ENCODE measurements at regions not wholly inside any gene's neighbourhood (a gene's known extent, or its start where the extent isn't known, plus 50 kb on each side); places are given as distances from the start of the nearest gene placed in this dataset.
"Not testable (repeated sequence)": the region's sequence is repeated elsewhere in the genome, so short reads cannot be mapped to it uniquely, and the experiment has no call there.

DNA sequence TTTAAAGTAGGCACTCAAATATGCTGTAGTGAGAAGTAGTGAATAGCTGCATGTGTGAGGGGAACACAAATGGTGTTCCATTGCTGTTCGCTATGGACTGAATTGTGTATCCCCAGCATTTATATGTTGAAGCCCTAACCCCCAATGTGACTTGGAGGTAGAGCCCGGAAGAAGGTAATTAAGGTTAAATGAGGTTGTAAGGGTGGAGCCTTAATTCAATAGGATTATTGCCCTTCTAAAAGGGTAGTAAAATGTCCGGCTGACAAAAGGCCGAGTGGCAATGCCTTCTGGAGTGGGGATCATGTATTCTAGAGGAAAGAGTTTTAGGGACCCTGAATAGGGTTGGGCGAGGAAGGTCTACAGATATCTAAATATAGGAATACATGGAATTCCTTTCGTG lies 168.9 kb upstream of the NUDT10 start:
- H3K9me3 ChIP-seq, result no peaks in the 10 kb centered on the region
- TF ChIP-seq, protein P1, sequence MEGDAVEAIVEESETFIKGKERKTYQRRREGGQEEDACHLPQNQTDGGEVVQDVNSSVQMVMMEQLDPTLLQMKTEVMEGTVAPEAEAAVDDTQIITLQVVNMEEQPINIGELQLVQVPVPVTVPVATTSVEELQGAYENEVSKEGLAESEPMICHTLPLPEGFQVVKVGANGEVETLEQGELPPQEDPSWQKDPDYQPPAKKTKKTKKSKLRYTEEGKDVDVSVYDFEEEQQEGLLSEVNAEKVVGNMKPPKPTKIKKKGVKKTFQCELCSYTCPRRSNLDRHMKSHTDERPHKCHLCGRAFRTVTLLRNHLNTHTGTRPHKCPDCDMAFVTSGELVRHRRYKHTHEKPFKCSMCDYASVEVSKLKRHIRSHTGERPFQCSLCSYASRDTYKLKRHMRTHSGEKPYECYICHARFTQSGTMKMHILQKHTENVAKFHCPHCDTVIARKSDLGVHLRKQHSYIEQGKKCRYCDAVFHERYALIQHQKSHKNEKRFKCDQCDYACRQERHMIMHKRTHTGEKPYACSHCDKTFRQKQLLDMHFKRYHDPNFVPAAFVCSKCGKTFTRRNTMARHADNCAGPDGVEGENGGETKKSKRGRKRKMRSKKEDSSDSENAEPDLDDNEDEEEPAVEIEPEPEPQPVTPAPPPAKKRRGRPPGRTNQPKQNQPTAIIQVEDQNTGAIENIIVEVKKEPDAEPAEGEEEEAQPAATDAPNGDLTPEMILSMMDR (IDR thresholded peaks at IDR 0.05), result no peak
- DNase-seq (no peak), ATAC-seq (no peak)
- no peaks in the 10 kb centered on the region for H3K36me3 ChIP-seq
- H3K4me3 ChIP-seq, result no peak overlapping the region
- no peaks in the 10 kb centered on the region for H3K27me3 ChIP-seq
- H3K4me1 ChIP-seq, result no peaks in the 10 kb centered on the region
- H3K27ac ChIP-seq, result no peak overlapping the region
- intact Hi-C loops (cut with DNase I), result no loop called here

DNA sequence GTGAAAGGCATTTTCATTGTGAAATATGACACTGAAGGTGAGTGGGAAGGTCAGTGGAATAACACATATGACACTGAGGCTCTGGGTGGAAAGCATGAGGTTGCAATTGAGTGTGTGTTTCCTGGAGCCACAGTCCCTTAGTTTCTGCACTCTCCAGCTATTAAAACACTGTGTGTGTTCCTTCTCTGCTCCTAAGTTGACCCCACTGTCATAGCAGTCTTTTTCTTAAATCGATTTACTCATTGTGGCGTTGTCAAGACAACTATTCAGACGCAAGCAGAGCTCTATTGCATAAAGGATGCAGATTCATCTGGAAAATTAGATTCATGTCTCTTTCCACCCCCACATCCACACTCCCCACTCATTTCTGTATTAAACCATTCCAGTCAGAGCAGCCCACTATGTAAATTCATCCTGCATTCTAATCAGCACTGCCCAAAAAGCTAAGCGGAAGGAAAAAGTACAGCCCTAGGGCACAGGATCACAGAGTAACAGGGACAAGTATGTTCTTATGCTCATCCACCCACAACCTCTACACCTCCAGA lies 154.2 kb upstream of the NUDT10 start:
- intact Hi-C loops (cut with DNase I); H3K4me1 ChIP-seq: not testable (repeated sequence)

DNA sequence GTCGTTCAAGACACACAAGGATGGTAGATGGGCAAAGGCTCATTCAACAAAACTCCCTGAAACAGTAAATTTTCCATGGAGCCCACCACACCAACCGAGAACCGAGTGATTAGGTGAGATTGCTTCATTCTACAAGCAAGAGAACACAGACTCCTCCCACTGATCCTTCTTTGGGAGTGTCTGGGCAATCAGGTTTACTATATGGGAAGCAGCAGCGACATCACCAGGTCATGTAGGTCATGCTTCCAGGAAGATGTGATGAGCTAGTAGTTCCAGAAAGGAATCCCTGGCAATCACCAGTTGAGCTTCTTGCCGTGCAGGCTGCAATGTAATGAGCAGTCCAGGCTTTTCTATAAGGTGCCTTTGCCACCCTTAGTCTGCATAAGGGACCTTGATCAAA lies 152.8 kb upstream of the NUDT10 start:
- H3K27ac ChIP-seq; H3K27me3 ChIP-seq; intact Hi-C loops (cut with DNase I); ATAC-seq; DNase-seq; H3K4me3 ChIP-seq; H3K9me3 ChIP-seq; H3K36me3 ChIP-seq; H3K4me1 ChIP-seq: not testable (repeated sequence)

More for the DNA sequence above, 154.2 kb upstream of the NUDT10 start:
- not testable (repeated sequence) for DNase-seq, H3K4me3 ChIP-seq, H3K9me3 ChIP-seq, H3K36me3 ChIP-seq, H3K27ac ChIP-seq, H3K27me3 ChIP-seq, ATAC-seq

DNA sequence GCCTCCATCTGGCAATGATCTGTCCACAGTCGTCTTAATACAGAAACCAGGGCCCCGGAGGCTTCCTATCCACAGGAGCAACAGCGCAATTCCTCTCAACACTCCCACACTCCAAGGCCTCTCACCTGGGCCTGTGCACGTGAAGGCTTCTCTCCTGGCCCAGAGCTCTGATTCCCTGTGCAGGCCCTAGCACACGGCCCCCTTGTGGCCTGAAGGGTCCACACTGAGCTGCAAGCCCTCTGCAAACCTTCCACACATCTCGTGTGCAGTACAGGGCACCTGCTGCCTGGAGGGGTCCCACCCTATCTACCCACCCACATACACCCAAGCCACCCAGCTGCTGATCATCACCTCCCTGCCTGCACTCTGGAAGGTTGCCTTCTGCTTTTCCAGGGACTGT lies 150.1 kb upstream of the NUDT10 start:
- no peak overlapping the region for H3K27ac ChIP-seq
- H3K36me3 ChIP-seq, result no peaks in the 10 kb centered on the region
- TF ChIP-seq, protein P1 (IDR thresholded peaks at IDR 0.05), result no peak
- ATAC-seq, result no peak
- intact Hi-C loops (cut with DNase I), result no loop called here
- H3K9me3 ChIP-seq, result no peaks in the 10 kb centered on the region
- no peaks in the 10 kb centered on the region for H3K27me3 ChIP-seq
- no peak overlapping the region for H3K4me3 ChIP-seq
- no peak for DNase-seq
- no peaks in the 10 kb centered on the region for H3K4me1 ChIP-seq

DNA sequence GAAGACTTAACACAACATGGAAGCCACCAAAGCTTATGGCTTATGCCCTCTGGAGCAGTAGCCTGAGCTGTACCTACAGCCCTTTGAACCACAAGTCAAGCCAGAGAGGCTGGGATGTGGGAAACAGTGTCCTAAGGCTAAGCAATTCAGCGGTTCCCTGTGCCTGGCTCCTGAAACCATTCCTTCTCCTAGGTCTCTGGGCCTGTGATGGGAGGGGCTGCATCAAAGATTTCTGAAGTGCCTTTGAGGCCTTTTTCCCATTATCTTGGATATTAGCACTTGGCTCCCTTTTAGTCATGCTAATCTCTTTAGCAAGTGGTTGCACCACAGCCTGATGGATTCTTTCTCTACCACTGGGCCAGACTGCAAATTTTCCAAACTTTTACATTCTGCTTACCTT lies 140.5 kb upstream of the NUDT10 start:
- Histone ChIP-seq H3K9me3 (no peaks in the 10 kb centered on the region), H3K36me3 (no peaks in the 10 kb centered on the region), H3K27ac (no peak overlapping the region), H3K4me1 (no peaks in the 10 kb centered on the region), H3K4me3 (no peak overlapping the region), H3K27me3 (no peaks in the 10 kb centered on the region)
- TF ChIP-seq, protein P1 (IDR thresholded peaks at IDR 0.05), result no peak
- no peak for ATAC-seq
- intact Hi-C loops (cut with DNase I), result no loop called here
- DNase-seq, result no peak

DNA sequence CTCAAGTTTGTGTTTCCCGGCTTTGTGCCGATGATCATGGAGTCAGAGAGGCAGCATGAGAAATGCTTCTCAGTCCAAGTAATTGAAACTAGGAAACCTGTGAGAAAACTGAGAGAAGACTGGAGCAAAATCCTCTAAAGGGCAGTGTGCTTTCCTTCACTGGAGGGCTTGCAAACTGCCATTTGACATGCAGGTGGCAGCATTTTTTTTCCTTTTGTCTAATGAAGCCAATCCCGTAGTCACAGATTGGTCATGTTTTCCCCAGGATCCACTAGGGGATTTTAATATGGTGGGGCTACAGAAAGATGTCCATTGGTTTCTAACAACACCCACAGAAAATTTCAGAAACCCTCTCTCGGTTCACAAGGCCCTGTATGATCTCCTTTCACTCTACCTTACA lies 117.4 kb upstream of the NUDT10 start:
- Histone ChIP-seq H3K4me1 (no peaks in the 10 kb centered on the region), H3K27ac (no peak overlapping the region), H3K4me3 (no peak overlapping the region), H3K9me3 (no peaks in the 10 kb centered on the region), H3K36me3 (no peaks in the 10 kb centered on the region), H3K27me3 (no peaks in the 10 kb centered on the region)
- ATAC-seq (no peak), DNase-seq (no peak)
- intact Hi-C loops (cut with DNase I), result no loop called here
- TF ChIP-seq, protein P1 (IDR thresholded peaks at IDR 0.05), result no peak

DNA sequence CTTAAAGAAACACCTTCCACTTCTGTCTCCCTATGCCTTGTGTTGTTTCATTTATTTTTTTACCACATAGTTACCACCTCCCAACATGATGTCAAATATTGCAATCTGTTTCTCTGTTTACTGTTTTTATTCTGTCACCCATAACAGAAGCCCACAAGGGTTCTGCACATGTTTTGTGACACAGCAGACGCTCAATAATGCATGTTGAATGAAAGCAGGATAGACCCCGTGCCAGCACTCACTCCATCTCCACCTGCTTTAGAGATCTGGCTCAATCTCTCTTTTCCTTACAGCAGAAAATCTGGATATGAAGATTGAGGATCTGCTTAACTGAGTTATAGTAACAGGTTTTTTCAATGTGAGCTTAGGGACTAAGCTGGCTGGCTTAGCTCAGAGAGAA lies 116.8 kb upstream of the NUDT10 start:
- no peaks in the 10 kb centered on the region for H3K36me3 ChIP-seq
- intact Hi-C loops (cut with DNase I), result no loop called here
- H3K4me3 ChIP-seq, result no peak overlapping the region
- H3K4me1 ChIP-seq, result no peaks in the 10 kb centered on the region
- no peaks in the 10 kb centered on the region for H3K27me3 ChIP-seq
- no peak for ATAC-seq
- TF ChIP-seq, protein P1 (IDR thresholded peaks at IDR 0.05), result no peak
- no peak for DNase-seq
- no peak overlapping the region for H3K27ac ChIP-seq
- H3K9me3 ChIP-seq, result no peaks in the 10 kb centered on the region

Data from upper lobe of right lung (tissue), 1 donor.